Cerebellar cortex (tissue), 1 donor: ENCODE measurements at regions not wholly inside any gene's neighbourhood (a gene's known extent, or its start where the extent isn't known, plus 50 kb on each side); places are given as distances from the start of the nearest gene placed in this dataset.
"Not testable (repeated sequence)": the region's sequence is repeated elsewhere in the genome, so short reads cannot be mapped to it uniquely, and the experiment has no call there.

Experiments used
- DNase-seq: peaks from one replicate; pipeline ENCODE4 v3.0.0-alpha.2; 2015; ENCODE audit warnings: low spot score

DNA sequence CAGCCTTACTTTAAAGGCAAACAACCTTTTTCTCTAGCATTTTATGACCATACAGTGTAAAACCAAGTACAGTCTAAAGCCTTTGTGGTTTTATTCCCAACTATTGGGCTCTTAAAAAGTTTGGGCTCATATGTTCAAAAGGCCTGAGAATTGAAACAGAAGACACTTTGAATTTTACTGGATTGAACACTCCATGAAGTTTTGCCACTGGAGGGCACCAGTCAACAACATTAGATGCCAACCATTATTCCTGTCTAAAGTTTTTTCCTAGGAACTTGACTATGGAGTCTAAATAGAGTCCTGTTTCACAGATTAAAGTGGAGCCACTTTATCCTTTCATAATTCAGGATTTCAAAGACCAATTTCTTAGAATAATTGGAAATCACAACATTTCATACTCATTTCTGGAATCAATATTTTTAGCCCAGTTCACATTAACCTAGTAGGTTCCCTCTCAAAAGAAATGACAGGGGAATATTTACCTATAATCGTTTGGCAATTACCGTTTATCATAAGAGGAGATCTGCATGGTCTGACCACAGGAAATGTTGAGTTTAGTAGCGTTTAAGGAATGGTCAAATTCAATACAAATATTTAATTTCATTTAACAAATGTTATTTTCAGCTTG lies 244.1 kb upstream of the PDZRN3 start:
- peak; percentile 45 for DNase-seq

DNA sequence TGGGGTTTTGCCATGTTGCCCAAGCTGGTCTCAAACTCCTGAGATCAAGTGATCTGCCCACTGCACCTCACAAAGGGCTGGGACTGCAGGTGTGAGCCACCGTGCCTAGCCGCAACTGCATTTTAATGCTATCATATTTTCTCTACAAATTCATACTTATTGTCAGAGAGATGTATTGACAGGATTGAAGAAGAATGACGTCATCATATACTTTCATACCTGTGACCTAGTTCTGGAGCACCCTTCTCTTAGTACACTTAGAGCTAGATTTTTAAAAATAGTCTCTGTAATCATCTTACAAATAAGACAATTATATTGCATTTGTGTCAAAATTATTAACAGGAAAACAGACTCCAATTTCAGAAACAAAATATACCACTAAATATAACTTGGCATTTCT lies 242.8 kb upstream of the PDZRN3 start:
- no peak for DNase-seq

DNA sequence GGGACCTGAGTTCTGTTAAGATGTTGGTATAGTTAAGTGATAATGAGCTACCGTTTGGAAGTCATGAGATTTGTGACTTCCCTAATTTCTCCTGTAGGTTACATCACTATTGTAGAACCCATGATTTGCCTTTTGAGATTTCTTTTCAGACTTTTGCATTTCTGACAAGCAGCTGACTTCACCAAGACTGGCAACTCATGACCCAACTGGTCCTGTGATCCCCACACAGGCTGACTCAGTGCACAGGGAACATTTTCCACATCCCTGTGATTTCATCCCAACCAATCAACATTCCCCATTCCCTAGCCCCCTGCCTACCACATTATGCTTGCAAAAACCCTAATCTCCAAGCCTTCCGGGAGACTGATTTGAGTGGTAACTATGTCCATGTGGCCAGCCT lies 242.1 kb upstream of the PDZRN3 start:
- DNase-seq, result no peak

DNA sequence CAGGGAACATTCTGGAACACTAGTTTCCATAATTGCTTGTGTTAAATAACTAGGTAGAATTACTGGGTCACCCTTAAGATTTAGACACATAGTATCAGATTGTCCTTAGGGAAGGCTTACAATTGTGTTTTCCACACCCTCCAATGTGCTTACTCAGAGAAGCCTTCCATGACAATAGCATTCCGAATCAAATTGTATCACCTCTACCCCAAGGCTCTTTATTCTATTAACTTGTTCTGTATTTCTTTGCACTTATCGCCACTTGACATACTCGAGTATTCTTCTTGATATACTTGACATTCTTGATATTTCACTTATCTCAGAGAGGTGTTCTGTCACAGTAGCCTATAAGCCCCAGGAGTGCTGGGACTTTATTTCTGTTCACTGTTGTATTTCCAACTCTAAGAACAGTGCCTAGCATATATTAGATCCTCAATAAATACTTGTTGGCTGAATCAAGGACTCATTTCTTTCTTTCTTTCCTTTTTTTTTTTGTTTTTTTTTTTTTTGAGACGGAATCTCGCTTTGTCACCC lies 238.9 kb upstream of the PDZRN3 start:
- DNase-seq, result no peak

DNA sequence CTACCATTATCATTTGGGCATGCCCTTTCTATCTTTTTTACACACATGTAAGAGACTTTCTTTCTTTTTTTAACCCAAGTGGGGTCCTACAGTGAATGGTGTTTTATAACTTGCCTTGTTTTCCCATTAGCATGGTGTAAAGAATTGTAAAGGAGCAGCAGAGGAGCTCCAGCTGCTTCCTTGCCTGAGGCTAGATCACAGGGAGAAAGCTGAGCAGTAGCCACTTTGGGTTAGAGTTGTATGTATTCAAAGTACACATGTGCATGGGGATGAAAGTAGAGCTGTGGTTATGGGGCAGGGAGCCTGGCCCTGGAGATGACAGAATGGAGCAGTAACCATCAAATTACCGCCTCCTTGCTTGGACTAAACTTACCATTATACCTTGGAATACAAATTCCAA lies 231.1 kb upstream of the PDZRN3 start:
- no peak for DNase-seq

DNA sequence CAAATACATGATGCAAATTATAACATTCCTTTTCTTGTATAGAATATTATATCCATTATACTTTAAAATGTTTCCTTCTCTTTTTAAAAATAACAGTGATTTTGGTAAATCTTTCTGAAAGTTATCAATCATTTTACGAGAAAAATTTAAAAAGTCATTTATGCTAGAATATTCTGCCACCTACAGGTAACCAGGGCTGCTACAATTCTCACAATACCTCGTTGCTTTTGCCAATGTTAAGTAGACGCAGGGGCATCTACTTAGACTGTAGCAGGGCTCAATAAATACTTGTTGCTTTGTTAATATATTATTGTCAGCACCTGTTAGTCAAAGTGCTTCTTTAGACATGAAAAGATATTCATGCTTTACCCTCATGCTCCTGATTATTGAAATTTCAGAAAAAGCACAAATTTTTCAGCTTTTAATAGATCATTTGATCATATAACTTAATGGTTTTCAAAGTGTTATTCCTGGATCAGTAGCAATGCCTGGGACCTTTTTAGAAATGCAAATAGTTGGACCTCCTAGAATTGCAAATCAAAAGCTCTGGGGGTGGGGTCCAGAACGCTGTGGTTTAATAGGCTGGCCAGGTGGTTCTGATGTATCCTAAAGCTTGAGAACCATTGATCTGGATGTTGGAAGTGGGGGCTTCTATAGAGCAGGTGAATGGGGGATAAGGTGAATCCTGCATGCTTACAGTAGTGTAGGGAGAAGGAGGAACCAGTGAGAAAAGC lies 223.6 kb upstream of the PDZRN3 start:
- DNase-seq, result peak; percentile 7

DNA sequence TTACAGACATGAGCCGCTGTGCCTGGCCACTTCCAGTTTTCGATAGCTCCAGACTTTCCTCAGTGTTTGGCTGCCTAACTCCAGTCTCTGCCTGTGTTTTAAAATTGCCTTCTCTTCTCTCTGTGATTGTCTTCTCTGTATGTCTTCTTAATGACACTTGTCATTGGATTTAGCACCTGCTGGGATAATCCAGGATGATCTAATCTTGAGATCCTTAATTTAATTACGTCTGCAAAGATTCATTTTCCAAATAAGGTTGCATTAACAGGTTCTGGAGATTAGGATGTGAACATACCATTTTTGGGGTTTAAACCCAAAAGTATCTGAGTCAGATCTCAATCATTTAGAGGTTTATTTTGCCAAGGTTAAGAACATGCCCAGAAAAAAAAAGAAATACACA lies 222.2 kb upstream of the PDZRN3 start:
- DNase-seq, result no peak

DNA sequence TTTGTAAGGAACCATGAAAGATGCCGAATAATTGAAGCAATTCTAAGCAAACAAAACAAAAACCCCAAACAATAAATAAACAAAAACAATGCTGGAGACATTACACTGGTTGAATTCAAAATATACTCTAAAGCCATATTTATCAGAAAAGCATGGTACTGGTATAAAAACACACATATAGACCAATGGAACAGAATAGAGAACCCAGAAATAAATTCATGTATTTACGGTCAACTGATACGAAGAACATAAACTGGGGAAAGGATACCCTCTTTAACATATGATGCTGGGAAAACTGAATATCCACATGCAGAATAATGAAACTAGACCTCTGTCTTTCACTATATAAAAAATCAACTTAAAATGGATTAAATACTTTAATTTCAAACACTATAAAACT lies 214.3 kb upstream of the PDZRN3 start:
- DNase-seq, result no peak

DNA sequence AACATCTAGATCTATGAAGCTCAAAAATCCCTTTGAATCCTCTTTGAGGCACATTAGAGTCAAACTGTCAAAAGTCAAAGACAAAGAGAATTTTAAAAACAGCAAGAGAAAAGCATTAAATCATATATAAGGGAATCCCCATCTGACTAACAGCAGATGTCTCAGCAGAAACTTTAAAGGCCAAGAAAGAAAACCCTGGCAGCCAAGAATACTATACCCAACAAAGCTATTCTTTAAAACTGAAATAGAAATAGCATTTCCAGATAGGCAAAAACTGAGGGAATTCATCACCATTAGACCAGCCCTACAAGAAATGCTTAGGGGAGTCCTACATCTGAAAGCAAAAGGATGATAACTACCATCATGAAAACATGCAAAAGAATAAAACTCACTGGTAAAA lies 211.2 kb upstream of the PDZRN3 start:
- no peak for DNase-seq

DNA sequence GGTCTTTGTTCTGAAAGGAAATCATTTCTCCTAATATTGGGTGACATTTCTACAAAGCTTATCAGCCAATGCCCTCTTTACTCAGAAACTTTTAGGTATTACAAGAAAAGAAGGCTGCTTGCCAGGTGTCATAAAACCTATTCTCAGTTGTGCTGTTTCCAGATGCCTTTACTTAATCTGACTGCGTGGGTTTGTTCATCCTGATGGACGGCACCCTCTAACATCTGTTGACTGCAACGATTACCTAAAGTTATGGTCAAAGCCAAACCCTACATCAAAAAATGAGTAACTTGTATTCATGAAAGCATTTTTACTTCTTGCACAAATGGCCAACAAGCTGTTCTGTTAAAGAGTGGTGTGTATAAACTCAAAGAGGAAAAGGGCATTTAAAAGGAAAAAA lies 207.7 kb upstream of the PDZRN3 start:
- no peak for DNase-seq

DNA sequence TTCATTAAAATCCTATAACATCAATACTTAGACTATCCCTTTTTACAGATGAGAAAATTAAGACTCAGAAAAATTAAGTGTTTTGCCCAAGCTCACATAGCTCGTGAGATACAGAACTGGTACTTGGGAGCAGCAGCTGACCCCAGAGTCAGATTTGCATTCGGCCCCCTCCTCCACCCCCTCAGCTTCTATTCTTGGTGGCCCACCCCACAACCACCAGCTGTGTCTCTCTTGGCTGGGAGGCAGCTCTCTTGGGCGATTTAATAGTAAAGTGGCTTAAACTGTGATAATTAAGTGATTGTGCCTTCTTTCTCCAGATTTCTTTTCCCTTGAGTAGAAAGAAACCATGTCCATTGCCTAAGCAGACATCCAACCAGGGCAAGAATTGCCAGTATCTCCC lies 203.6 kb upstream of the PDZRN3 start:
- no peak for DNase-seq

DNA sequence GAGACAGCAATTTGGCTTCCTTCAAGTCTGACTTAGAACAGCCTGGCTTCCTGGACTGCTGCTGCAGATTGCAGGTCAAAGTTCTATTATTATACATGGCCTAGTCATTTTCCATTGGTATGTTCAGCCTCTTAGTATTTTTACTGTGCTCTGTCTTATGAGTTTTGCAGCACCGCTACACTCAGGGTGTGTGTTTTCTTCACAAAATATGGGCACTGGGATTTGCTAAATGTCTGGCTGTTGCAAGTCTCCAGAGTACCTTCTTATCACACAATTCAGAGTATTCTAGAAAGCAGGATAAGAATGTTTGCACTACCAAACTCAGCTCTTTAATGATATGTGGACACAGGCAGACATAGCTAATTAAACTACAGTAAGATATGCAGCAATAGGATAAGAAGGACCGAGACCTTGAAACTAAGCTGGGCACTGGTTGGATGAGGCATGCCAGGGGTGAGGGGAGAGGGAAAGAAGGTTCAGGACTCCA lies 203.0 kb upstream of the PDZRN3 start:
- DNase-seq, result no peak

DNA sequence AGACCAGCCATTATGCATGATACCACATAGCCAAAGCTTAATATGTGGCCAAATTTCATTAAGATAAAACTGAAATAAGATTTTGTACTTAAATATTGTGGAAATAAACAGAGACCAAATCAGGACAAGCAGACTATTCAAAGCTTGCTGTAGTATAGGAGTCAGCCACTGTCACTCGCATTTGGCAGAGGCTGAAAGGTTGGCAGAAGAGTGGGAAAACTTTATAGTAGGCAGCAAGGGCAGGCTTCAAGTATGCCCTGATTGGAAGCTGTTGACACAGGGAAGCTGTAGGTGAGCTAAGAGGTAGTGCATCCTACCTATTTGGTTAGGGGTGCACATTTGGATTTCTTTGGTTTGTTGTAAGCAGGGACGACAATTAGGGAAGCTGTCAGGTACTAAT lies 202.5 kb upstream of the PDZRN3 start:
- no peak for DNase-seq

DNA sequence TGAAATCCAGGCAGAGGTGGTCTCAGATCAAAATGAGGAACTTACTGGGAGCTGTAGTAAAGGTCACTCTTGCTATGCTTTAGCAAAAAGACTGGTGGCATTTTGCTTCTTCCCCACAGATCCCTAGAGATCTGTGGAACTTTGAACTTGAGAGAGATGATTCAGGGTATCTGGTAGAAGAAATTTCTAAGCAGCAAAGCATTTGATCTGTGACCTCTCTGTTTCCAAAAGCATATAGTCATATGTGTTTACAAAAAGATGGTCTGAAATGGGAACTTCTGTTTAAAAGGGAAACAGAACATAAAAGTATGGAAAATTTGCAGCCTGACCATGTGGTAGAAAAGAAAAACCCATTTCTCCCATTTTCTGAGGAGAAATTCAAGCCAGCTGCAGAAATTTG lies 196.2 kb upstream of the PDZRN3 start:
- not testable (repeated sequence) for DNase-seq

DNA sequence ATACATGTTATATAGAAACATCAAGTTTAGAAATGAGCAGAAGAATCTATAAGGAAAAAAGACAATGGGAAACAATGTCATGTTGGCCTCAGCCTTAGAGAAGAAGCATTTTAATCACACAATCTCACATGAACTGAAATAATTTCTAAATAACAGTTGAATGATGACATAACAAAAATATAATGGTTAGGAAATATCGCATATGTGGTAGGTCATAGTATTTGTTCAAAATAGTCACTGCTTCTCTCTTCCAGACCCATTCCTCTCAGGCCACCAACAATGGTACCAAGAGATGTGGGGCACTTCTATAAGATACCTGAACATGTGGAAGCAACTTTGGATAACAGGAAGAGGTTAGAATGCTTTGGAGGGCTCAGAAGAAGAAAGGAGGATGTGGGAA lies 195.7 kb upstream of the PDZRN3 start:
- DNase-seq, result no peak

DNA sequence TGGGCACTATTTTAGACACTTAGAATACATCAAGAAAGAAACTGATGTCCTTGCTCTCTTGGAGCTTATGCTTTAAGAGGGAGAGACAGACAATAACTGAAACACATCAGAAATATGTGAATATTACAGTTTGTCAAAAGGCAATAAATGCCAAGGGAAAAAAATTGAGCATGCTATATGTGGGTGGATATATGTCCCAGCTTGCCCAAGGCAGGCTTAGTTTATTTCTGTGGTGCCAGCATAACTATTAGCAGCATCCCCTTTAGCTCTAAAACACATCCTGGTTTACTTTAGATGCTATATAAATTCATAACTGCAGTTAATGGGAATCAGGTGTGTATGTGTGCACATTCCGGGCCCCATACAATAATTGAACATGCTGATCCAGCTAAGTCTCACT lies 191.2 kb upstream of the PDZRN3 start:
- no peak for DNase-seq

DNA sequence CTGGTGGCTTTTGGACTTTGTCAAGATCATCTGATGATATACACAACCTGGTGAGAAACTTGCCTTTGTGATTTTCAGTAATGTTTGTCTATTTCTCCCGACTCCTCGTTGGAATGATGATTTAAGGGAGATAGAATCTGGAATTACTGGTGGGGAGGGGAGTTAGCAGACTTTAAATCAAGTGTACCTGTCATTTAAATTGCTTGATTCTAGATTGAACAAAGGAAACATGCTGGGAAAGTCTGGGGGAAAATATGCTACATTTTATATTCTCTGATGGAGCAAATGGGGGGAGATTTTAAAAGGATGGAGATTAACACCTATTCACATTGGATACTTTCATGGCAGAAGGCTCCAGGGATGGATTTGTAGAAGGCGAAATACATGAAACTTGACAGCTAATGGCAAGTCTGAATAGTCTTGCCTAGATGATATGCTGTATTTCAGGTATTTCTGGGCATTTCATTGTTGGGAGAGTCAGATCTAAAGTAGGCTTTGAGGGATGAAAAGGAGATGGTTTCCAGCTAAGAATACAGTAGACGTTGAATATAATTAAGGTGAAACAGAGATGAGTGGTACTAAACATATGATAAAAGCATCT lies 189.1 kb upstream of the PDZRN3 start:
- DNase-seq, result no peak

DNA sequence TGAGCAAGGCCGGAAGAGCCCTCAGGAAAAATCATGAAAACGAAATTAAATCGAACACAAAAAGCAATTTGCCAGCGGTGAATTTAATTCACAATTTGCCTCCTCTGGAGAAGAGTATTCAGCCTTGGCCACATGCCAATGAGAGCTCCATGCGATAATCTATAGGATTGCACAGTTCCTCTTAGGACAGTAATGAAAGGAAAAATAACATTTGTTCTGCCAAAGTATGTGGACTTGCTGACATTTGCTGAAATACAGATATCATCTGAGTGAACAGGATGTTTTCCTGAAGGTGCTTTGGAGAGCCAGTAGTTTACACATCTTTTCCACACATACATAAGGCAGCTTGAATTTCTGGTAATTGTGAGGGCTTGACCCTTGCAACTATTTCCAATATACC lies 188.6 kb upstream of the PDZRN3 start:
- no peak for DNase-seq

DNA sequence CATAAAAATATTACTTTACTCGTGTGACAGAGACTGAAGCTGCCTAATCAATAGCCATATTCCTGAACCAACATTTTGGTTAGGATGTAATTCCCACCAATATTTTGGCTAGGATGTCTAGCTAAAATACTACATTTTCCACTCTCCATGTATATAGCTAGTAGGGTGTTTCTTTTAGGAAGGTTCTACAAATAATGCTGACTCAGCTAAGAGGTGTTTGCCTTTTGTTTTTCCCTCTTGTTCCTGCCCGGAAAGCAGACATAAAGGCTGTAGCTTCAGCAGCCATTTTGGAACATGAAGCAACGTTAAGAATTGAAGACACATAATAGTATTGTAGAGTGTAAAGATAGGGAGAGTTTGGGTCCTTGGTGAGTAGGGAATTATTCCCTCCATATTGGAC lies 187.3 kb upstream of the PDZRN3 start:
- DNase-seq, result no peak

DNA sequence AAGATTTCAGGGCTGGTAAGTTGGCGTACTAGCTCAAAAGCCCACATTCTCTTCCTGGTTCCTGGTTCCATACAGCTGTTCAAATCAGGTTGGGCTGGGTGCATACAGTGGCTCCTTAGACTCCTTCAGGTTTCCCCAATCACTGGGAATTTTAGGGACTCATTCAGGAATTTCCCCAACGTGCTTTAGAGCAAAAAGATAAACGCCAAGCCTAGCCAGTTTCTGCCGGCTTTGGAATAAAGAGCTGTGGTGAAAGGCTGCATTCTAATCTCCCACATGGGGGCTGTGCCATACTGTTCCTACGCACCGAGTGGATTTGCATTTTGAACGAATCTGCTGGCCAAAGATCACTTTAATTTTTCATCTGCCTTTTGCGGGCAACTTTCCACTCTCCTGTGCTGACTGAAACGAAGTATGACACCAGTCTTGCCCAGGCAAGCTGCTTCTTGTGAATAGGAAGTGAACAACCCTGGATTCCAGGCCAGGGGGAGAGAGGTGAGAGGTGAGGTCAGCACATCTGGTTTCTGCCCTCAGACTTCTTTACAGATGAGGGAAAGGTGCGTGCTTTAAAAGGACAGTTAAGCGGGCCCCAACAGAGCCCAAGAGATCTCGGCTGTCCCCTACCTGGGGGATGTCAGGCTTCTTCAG lies 184.2 kb upstream of the PDZRN3 start:
- DNase-seq, result no peak

DNA sequence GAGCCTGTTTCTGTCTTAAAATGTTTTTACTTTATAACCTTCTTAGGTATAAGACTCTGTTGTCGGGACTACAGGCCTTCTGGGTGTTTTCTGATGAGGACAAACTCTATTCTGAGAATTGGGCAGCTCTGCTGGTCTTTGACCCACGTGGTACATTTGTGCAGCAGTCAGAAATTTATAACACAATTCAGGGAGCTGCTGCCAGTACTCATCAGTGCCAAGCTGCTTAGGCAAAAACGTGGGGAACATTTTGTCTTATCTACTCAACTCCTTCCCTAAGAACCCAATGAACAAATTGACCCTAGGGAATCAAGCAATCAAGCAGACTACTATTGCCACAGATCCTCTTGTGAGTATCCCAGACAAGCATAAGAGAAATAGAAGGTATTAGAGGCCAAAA lies 180.7 kb upstream of the PDZRN3 start:
- DNase-seq, result peak; percentile 6

DNA sequence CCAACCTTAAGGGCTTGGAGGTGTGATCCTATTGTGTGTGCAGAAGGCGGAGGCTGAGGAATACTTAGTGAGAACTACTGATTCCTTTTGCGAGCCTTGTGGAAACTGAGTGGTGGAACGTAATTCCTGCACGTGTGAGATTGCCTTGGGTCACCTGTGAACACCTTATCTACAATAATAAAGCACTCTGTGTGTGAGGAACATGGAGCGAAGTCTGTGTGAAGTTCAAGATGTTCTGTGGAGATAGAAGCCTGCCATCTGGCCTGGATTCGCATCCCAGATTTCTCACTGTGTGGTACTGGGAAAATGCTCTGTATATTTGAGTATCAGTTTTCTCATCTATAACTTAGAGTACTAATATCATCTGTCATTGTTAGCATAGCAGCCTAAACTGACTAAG lies 179.5 kb upstream of the PDZRN3 start:
- no peak for DNase-seq

DNA sequence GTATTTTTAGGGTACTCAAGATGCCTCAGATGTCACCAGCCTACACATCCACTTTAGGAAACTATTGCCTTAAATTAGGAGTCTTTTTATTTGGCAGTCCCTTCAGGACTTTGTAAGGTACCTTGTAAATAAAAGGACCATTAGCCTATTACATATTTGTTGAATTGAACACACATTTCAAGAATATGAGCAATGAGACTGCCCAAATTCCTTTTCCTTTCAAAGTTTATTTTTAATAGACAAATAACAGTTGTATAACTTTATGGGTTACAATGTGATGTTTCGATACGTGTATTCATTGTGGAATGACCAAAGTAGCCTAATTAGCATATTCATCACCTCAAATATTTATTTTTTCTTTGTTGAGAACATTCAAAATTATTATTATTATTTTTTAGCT lies 176.7 kb upstream of the PDZRN3 start:
- DNase-seq, result no peak
